CD14-positive monocyte (primary cell): ENCODE measurements at regions not wholly inside any gene's neighbourhood (a gene's known extent, or its start where the extent isn't known, plus 50 kb on each side); places are given as distances from the start of the nearest gene placed in this dataset.
"Not testable (repeated sequence)": the region's sequence is repeated elsewhere in the genome, so short reads cannot be mapped to it uniquely, and the experiment has no call there.

Experiments used
- DNase-seq, 3 donors: peaks; one replicate each; pipeline ENCODE4 v3.0.0-alpha.2; 2011 to 2022
- H2AFZ ChIP-seq: 2 replicates; pipeline ENCODE4 v1.6.0; 2012; ENCODE audit warnings: mild to moderate bottlenecking, low read depth, low read length, inconsistent platforms; ENCODE audit not compliant: insufficient read depth, poor library complexity, severe bottlenecking
- H3K27ac ChIP-seq, 2 donors: 1 replicate in 1 of 2; 2 replicates in 1 of 2; pipeline ENCODE4 v1.5.1; 2012 to 2013; ENCODE audit warnings: low read length in 2 of 2, control low read depth in 1 of 2, inconsistent platforms in 1 of 2, low read depth in 1 of 2, mild to moderate bottlenecking in 1 of 2
- H3K27me3 ChIP-seq, 2 donors: one replicate each; pipeline versions ENCODE4 v1.6.0 to v1.6.1; 2011 to 2013; ENCODE audit warnings: low read length in 2 of 2; ENCODE audit not compliant: control insufficient read depth in 2 of 2, insufficient read depth in 2 of 2
- H3K36me3 ChIP-seq, 2 donors: replicated peaks in 1 of 2; 1 replicate in 1 of 2; 2 replicates in 1 of 2; pipeline versions ENCODE4 v1.5.1 to v1.6.1; 2012 to 2013; ENCODE audit warnings: low read length in 2 of 2, control low read depth in 1 of 2, inconsistent platforms in 1 of 2, mild to moderate bottlenecking in 1 of 2; ENCODE audit not compliant: insufficient read depth in 2 of 2, control insufficient read depth in 1 of 2
- H3K4me1 ChIP-seq, 2 donors: 1 replicate in 1 of 2; 2 replicates in 1 of 2; pipeline versions ENCODE4 v1.5.1 to v1.6.1; 2012 to 2013; ENCODE audit warnings: low read length in 2 of 2, control low read depth in 1 of 2, inconsistent platforms in 1 of 2, mild to moderate bottlenecking in 1 of 2, moderate library complexity in 1 of 2; ENCODE audit not compliant: insufficient read depth in 2 of 2, control insufficient read depth in 1 of 2
- H3K4me2 ChIP-seq: replicated peaks from 2 replicates; pipeline ENCODE3; 2012; ENCODE audit warnings: low read length, moderate library complexity, mild to moderate bottlenecking; ENCODE audit not compliant: poor library complexity, severe bottlenecking; ENCODE audit errors: extremely low read depth
- H3K4me3 ChIP-seq, 3 experiments: fragments of 200-600 bp in 1 of 3; sonication (generic) in 1 of 3; replicated peaks in 1 of 3; 1 replicate in 2 of 3; 2 replicates in 1 of 3; pipeline ENCODE4 v1.5.1; 2011 to 2013; ENCODE audit warnings: low read length in 3 of 3, mild to moderate bottlenecking in 3 of 3, control low read depth in 2 of 3, low read depth in 2 of 3, inconsistent platforms in 1 of 3, moderate library complexity in 1 of 3
- H3K79me2 ChIP-seq: 2 replicates; pipeline ENCODE4 v1.6.0; 2012; ENCODE audit warnings: mild to moderate bottlenecking, control low read depth, inconsistent platforms, low read length, moderate library complexity; ENCODE audit not compliant: insufficient read depth
- H3K9ac ChIP-seq: 2 replicates; pipeline ENCODE4 v1.6.0; 2017; ENCODE audit warnings: low read length, mild to moderate bottlenecking; ENCODE audit not compliant: insufficient read depth, poor library complexity, severe bottlenecking
- H3K9me3 ChIP-seq, 2 donors: replicated peaks in 1 of 2; 1 replicate in 1 of 2; 2 replicates in 1 of 2; pipeline versions ENCODE4 v1.5.1 to v1.6.1; 2012 to 2013; ENCODE audit warnings: low read length in 2 of 2, control low read depth in 1 of 2; ENCODE audit not compliant: control insufficient read depth in 1 of 2, insufficient read depth in 1 of 2
- H4K20me1 ChIP-seq: 2 replicates; pipeline ENCODE4 v1.6.0; 2012; ENCODE audit warnings: mild to moderate bottlenecking, low read length, control low read depth, moderate library complexity; ENCODE audit not compliant: insufficient read depth
- H3K27ac Mint-ChIP-seq, 7 donors: one replicate each; pipeline ENCODE4 v1.8.0; 2020; ENCODE audit warnings: mild to moderate bottlenecking in 7 of 7, mixed read lengths in 7 of 7, moderate library complexity in 6 of 7, inconsistent platforms in 2 of 7
- H3K27me3 Mint-ChIP-seq, 3 donors: one replicate each; pipeline ENCODE4 v1.8.0; 2021 to 2022; ENCODE audit warnings: low read depth in 3 of 3, mild to moderate bottlenecking in 3 of 3, mixed read lengths in 3 of 3, moderate library complexity in 3 of 3, inconsistent platforms in 1 of 3
- H3K36me3 Mint-ChIP-seq, 2 donors: one replicate each; pipeline ENCODE4 v1.8.0; 2020; ENCODE audit warnings: mixed read lengths in 2 of 2, inconsistent platforms in 1 of 2, mild to moderate bottlenecking in 1 of 2
- H3K4me1 Mint-ChIP-seq: one replicate; pipeline ENCODE4 v1.8.0; 2020; ENCODE audit warnings: mild to moderate bottlenecking, mixed read lengths
- H3K4me3 Mint-ChIP-seq, 2 donors: one replicate each; pipeline ENCODE4 v1.8.0; 2020; ENCODE audit warnings: mild to moderate bottlenecking in 2 of 2, mixed read lengths in 2 of 2, moderate library complexity in 1 of 2
- H3K9me3 Mint-ChIP-seq, 7 donors: one replicate each; pipeline ENCODE4 v1.8.0; 2020 to 2022; ENCODE audit warnings: mixed read lengths in 7 of 7, mild to moderate bottlenecking in 6 of 7, moderate library complexity in 6 of 7, inconsistent platforms in 2 of 7
- WGBS: methylation state at CpG from one replicate; pipeline ENCODE4 v1.1.5; 2013; ENCODE audit warnings: missing lambda C conversion rate; ENCODE audit not compliant: insufficient coverage; 5-methylcytosine and 5-hydroxymethylcytosine counted together
- intact Hi-C, 2 donors: fragments of 100-400 bp; cut with micrococcal nuclease; formaldehyde crosslinking; loops; one replicate each; pipeline versions ENCODE4 v1.15.0 to v1.15.1; 2023
- TF ChIP-seq, protein P1 (sequence below): fragments of 200-600 bp; IDR thresholded peaks from one replicate; pipeline ENCODE4 v1.8.0; 2022; ENCODE audit warnings: antibody characterized with exemption, mild to moderate bottlenecking

DNA sequence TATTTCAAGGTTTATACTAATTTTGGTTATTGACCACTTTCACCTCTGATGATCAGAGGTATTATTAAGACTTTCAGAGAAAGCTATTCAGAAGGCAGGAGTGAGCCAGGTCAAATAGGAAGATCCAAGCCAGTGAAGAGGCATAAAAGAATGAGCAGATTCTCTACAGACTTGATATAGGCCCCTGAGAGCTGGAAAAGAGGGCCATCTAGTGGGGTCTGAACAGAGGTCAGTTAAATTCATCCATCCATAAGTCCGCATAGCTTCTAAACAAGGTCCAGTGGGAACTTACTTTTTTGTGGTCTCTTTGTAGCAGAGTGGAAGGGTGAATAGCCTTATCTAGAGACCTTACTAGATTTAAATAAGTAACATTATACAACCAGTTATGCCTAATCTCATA lies 126.6 kb upstream of the UFM1 start:
- TF ChIP-seq, protein P1, sequence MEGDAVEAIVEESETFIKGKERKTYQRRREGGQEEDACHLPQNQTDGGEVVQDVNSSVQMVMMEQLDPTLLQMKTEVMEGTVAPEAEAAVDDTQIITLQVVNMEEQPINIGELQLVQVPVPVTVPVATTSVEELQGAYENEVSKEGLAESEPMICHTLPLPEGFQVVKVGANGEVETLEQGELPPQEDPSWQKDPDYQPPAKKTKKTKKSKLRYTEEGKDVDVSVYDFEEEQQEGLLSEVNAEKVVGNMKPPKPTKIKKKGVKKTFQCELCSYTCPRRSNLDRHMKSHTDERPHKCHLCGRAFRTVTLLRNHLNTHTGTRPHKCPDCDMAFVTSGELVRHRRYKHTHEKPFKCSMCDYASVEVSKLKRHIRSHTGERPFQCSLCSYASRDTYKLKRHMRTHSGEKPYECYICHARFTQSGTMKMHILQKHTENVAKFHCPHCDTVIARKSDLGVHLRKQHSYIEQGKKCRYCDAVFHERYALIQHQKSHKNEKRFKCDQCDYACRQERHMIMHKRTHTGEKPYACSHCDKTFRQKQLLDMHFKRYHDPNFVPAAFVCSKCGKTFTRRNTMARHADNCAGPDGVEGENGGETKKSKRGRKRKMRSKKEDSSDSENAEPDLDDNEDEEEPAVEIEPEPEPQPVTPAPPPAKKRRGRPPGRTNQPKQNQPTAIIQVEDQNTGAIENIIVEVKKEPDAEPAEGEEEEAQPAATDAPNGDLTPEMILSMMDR = no peak
- Histone ChIP-seq H3K9ac (no peak overlapping the region), H3K27ac (no peak overlapping the region), H3K4me1 (no peaks in the 10 kb centered on the region), H3K79me2 (no peaks in the 10 kb centered on the region), H3K4me2 (no peak overlapping the region), H4K20me1 (no peaks in the 10 kb centered on the region), H3K36me3 (no peaks in the 10 kb centered on the region), H3K4me3 (no peak overlapping the region), H2AFZ (no peak overlapping the region), H3K27me3 (no peaks in the 10 kb centered on the region), H3K9me3 (no peaks in the 10 kb centered on the region)
- no peak overlapping the region for H3K27ac Mint-ChIP-seq
- H3K9me3 Mint-ChIP-seq = no peaks in the 10 kb centered on the region
- no peaks in the 10 kb centered on the region for H3K36me3 Mint-ChIP-seq
- no peaks in the 10 kb centered on the region for H3K4me1 Mint-ChIP-seq
- DNase-seq = no peak
- no CpG with 5 or more reads among the region's 1 CpG for WGBS
- intact Hi-C loops = no loop called here
- H3K4me3 Mint-ChIP-seq = no peak overlapping the region
- peaks cover 0 to 2% (median 0%) of the 10 kb centered on the region in 3 donors for H3K27me3 Mint-ChIP-seq

DNA sequence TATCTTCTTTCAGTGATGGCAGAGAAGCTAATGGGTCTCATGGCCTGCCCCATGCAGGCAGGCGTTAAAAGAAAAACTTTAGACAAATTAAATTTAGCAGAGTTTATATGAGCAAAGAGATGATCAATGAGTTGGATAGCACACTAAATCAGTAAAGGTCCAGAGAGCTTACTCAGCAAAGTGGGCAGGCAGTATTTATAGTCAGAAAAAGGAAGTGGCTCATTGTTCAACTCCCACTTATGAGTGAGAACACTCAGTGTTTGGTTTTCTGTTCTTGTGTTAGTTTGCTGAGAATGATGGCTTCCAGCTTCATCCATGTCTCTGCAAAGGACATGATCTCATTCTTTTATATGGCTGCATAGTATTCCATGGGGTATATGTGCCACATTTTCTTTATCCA lies 128.5 kb upstream of the UFM1 start:
- H3K27ac ChIP-seq, intact Hi-C loops, H3K4me2 ChIP-seq, H3K9ac ChIP-seq, H3K9me3 ChIP-seq, H3K4me1 ChIP-seq, H3K79me2 ChIP-seq, H3K27me3 Mint-ChIP-seq, H3K36me3 Mint-ChIP-seq, H3K4me3 Mint-ChIP-seq, DNase-seq, H3K4me1 Mint-ChIP-seq, H3K4me3 ChIP-seq, H3K27me3 ChIP-seq, H2AFZ ChIP-seq, H3K36me3 ChIP-seq, H4K20me1 ChIP-seq, H3K9me3 Mint-ChIP-seq: not testable (repeated sequence)
- peak overlapping the region in 1 of 7 donors; percentile 48 for H3K27ac Mint-ChIP-seq
- 100% methylated on average over 1 of the region's 1 CpG for WGBS
